Activated T-helper 17 cell treated with anti-CD3 and anti-CD28 coated beads, Interleukin-2, amount 50 U/mL, for 72 hours (primary cell): ENCODE measurements at regions not wholly inside any gene's neighbourhood (a gene's known extent, or its start where the extent isn't known, plus 50 kb on each side); places are given as distances from the start of the nearest gene placed in this dataset.
"Not testable (repeated sequence)": the region's sequence is repeated elsewhere in the genome, so short reads cannot be mapped to it uniquely, and the experiment has no call there.

Source experiments
- ATAC-seq: fragments of 150-1000 bp; cut with Tn5 transposase; replicated peaks from 2 replicates; pipeline ENCODE4 v1.10.0; 2021; ENCODE audit warnings: mild to moderate bottlenecking, moderate library complexity
- H3K27ac Mint-ChIP-seq: one replicate; pipeline ENCODE4 v1.8.0; 2022; ENCODE audit warnings: mixed read lengths
- H3K27me3 Mint-ChIP-seq: one replicate; pipeline ENCODE4 v1.8.0; 2022; ENCODE audit warnings: mixed read lengths
- H3K36me3 Mint-ChIP-seq: one replicate; pipeline ENCODE4 v1.8.0; 2022; ENCODE audit warnings: low read depth, mild to moderate bottlenecking, mixed read lengths
- H3K4me1 Mint-ChIP-seq: one replicate; pipeline ENCODE4 v1.8.0; 2022; ENCODE audit warnings: mixed read lengths
- H3K4me3 Mint-ChIP-seq: one replicate; pipeline ENCODE4 v1.8.0; 2022; ENCODE audit warnings: mild to moderate bottlenecking, mixed read lengths
- H3K9me3 Mint-ChIP-seq: one replicate; pipeline ENCODE4 v1.8.0; 2022; ENCODE audit warnings: mixed read lengths

GRCh38 chr16:60078819-60079218, 1344.7 kb upstream of the GOT2 start:
- H3K9me3 Mint-ChIP-seq: peaks cover 26% of the 10 kb centered on the region
- not testable (repeated sequence) for H3K27ac Mint-ChIP-seq, H3K4me1 Mint-ChIP-seq

GRCh38 chr16:60077861-60078260, 1343.7 kb upstream of the GOT2 start:
- ATAC-seq: no peak
- no peaks in the 10 kb centered on the region for H3K4me1 Mint-ChIP-seq
- peaks cover 26% of the 10 kb centered on the region for H3K9me3 Mint-ChIP-seq
- H3K27ac Mint-ChIP-seq: no peak overlapping the region
- no peaks in the 10 kb centered on the region for H3K36me3 Mint-ChIP-seq
- H3K4me3 Mint-ChIP-seq: no peak overlapping the region
- no peaks in the 10 kb centered on the region for H3K27me3 Mint-ChIP-seq

More at GRCh38 chr16:60078819-60079218, 1344.7 kb upstream of the GOT2 start:
- H3K27me3 Mint-ChIP-seq, ATAC-seq, H3K36me3 Mint-ChIP-seq, H3K4me3 Mint-ChIP-seq: not testable (repeated sequence)

- no peak for ATAC-seq
- H3K4me3 Mint-ChIP-seq: no peak overlapping the region
- H3K9me3 Mint-ChIP-seq: peaks cover 16% of the 10 kb centered on the region
- no peaks in the 10 kb centered on the region for H3K4me1 Mint-ChIP-seq
- H3K27ac Mint-ChIP-seq: no peak overlapping the region
- no peaks in the 10 kb centered on the region for H3K27me3 Mint-ChIP-seq
- no peaks in the 10 kb centered on the region for H3K36me3 Mint-ChIP-seq
These were observed 1340.3 kb upstream of the GOT2 start for GRCh38 chr16:60074378-60074777.

GRCh38 chr16:60073376-60073775, 1339.3 kb upstream of the GOT2 start:
- no peak for ATAC-seq
- Mint-ChIP-seq H3K27ac (no peak overlapping the region), H3K4me3 (no peak overlapping the region), H3K36me3 (no peaks in the 10 kb centered on the region), H3K4me1 (no peaks in the 10 kb centered on the region), H3K27me3 (no peaks in the 10 kb centered on the region), H3K9me3 (peaks cover 17% of the 10 kb centered on the region)

GRCh38 chr16:60064026-60064425, 1329.9 kb upstream of the GOT2 start:
- Mint-ChIP-seq H3K4me1 (no peaks in the 10 kb centered on the region), H3K27me3 (no peaks in the 10 kb centered on the region), H3K27ac (no peak overlapping the region), H3K9me3 (peaks cover 21% of the 10 kb centered on the region), H3K36me3 (no peaks in the 10 kb centered on the region), H3K4me3 (no peak overlapping the region)
- ATAC-seq: no peak

- Mint-ChIP-seq H3K36me3 (no peaks in the 10 kb centered on the region), H3K27me3 (no peaks in the 10 kb centered on the region), H3K4me3 (no peak overlapping the region), H3K4me1 (no peaks in the 10 kb centered on the region), H3K27ac (no peak overlapping the region), H3K9me3 (peaks cover 25% of the 10 kb centered on the region)
- ATAC-seq: no peak
These were observed 1327.3 kb upstream of the GOT2 start for GRCh38 chr16:60061396-60061795.

GRCh38 chr16:60060731-60061130, 1326.6 kb upstream of the GOT2 start:
- Mint-ChIP-seq H3K4me1 (no peaks in the 10 kb centered on the region), H3K36me3 (no peaks in the 10 kb centered on the region), H3K4me3 (no peak overlapping the region), H3K27me3 (no peaks in the 10 kb centered on the region), H3K27ac (no peak overlapping the region), H3K9me3 (peaks cover 25% of the 10 kb centered on the region)
- no peak for ATAC-seq

GRCh38 chr16:60059141-60059540, 1325.0 kb upstream of the GOT2 start:
- Mint-ChIP-seq H3K4me1 (no peaks in the 10 kb centered on the region), H3K4me3 (no peak overlapping the region), H3K27ac (no peak overlapping the region), H3K36me3 (no peaks in the 10 kb centered on the region), H3K27me3 (no peaks in the 10 kb centered on the region), H3K9me3 (peaks cover 20% of the 10 kb centered on the region)
- no peak for ATAC-seq

- Mint-ChIP-seq H3K9me3 (peaks cover 12% of the 10 kb centered on the region), H3K4me1 (no peaks in the 10 kb centered on the region), H3K27ac (no peak overlapping the region), H3K36me3 (no peaks in the 10 kb centered on the region), H3K27me3 (no peaks in the 10 kb centered on the region), H3K4me3 (no peak overlapping the region)
- no peak for ATAC-seq
These were observed 1307.6 kb upstream of the GOT2 start for GRCh38 chr16:60041671-60042070.

GRCh38 chr16:60031740-60032139, 1297.6 kb upstream of the GOT2 start:
- no peak overlapping the region for H3K4me3 Mint-ChIP-seq
- no peak for ATAC-seq
- no peaks in the 10 kb centered on the region for H3K4me1 Mint-ChIP-seq
- H3K36me3 Mint-ChIP-seq: no peaks in the 10 kb centered on the region
- no peak overlapping the region for H3K27ac Mint-ChIP-seq
- peaks cover 17% of the 10 kb centered on the region for H3K9me3 Mint-ChIP-seq
- no peaks in the 10 kb centered on the region for H3K27me3 Mint-ChIP-seq

GRCh38 chr16:60027351-60027750, 1293.2 kb upstream of the GOT2 start:
- Mint-ChIP-seq H3K27me3 (no peaks in the 10 kb centered on the region), H3K4me1 (no peaks in the 10 kb centered on the region), H3K9me3 (peaks cover 3% of the 10 kb centered on the region), H3K4me3 (no peak overlapping the region), H3K27ac (no peak overlapping the region), H3K36me3 (no peaks in the 10 kb centered on the region)
- no peak for ATAC-seq

GRCh38 chr16:60013076-60013475, 1279.0 kb upstream of the GOT2 start:
- no peaks in the 10 kb centered on the region for H3K27me3 Mint-ChIP-seq
- H3K27ac Mint-ChIP-seq: no peak overlapping the region
- no peaks in the 10 kb centered on the region for H3K4me1 Mint-ChIP-seq
- no peaks in the 10 kb centered on the region for H3K36me3 Mint-ChIP-seq
- no peak overlapping the region for H3K4me3 Mint-ChIP-seq
- no peak for ATAC-seq
- peaks cover 40% of the 10 kb centered on the region for H3K9me3 Mint-ChIP-seq

GRCh38 chr16:60001523-60001922, 1267.4 kb upstream of the GOT2 start:
- ATAC-seq: no peak
- H3K4me1 Mint-ChIP-seq: no peaks in the 10 kb centered on the region
- no peak overlapping the region for H3K4me3 Mint-ChIP-seq
- no peaks in the 10 kb centered on the region for H3K27me3 Mint-ChIP-seq
- H3K9me3 Mint-ChIP-seq: peaks cover 17% of the 10 kb centered on the region
- no peaks in the 10 kb centered on the region for H3K36me3 Mint-ChIP-seq
- no peak overlapping the region for H3K27ac Mint-ChIP-seq

GRCh38 chr16:59997706-59998105, 1263.6 kb upstream of the GOT2 start:
- H3K4me3 Mint-ChIP-seq: no peak overlapping the region
- ATAC-seq: no peak
- H3K27ac Mint-ChIP-seq: no peak overlapping the region
- H3K27me3 Mint-ChIP-seq: no peaks in the 10 kb centered on the region
- no peaks in the 10 kb centered on the region for H3K4me1 Mint-ChIP-seq
- H3K36me3 Mint-ChIP-seq: no peaks in the 10 kb centered on the region
- H3K9me3 Mint-ChIP-seq: peaks cover 28% of the 10 kb centered on the region

- Mint-ChIP-seq H3K4me3 (no peak overlapping the region), H3K36me3 (no peaks in the 10 kb centered on the region), H3K4me1 (no peaks in the 10 kb centered on the region), H3K9me3 (peaks cover 33% of the 10 kb centered on the region), H3K27me3 (no peaks in the 10 kb centered on the region), H3K27ac (no peak overlapping the region)
- ATAC-seq: no peak
These were observed 1259.0 kb upstream of the GOT2 start for GRCh38 chr16:59993101-59993500.

- ATAC-seq: no peak
These were observed 1257.1 kb upstream of the GOT2 start for GRCh38 chr16:59991171-59991570.

More at GRCh38 chr16:59991171-59991570, 1257.1 kb upstream of the GOT2 start:
- no peak overlapping the region for H3K4me3 Mint-ChIP-seq
- peaks cover 29% of the 10 kb centered on the region for H3K9me3 Mint-ChIP-seq
- no peak overlapping the region for H3K27ac Mint-ChIP-seq
- H3K27me3 Mint-ChIP-seq: no peaks in the 10 kb centered on the region
- no peaks in the 10 kb centered on the region for H3K4me1 Mint-ChIP-seq
- H3K36me3 Mint-ChIP-seq: no peaks in the 10 kb centered on the region
